ENCODE measurements at regions not wholly inside any gene's neighbourhood (a gene's known extent, or its start where the extent isn't known, plus 50 kb on each side); places are given as distances from the start of the nearest gene placed in this dataset.

DNA sequence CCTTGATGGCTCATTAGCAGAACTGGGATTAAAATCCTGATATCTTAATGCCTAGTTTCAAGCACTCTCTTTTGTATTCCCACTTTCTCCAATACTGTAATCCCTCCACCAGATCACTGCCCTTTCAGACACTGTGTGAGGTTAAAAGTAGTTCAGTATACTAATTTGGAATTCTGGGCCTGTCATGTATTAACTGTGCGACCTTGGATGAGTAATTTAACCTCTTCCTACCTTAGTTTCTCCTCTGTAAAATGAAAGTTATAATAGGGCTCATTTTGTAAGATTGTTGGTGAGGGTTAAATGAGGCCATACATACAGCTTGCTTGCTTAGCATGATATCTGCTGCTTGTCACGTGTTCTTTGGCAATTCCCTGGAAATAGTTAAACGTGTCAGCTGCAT, 207.3 kb upstream of the HS3ST1 start:
- Histone ChIP-seq H3K9me3 (ENCODE audit: control extremely low read depth in 1 of 5, control insufficient read depth in 4 of 5, insufficient read depth in 2 of 5, low read depth in 1 of 5, low read length in 4 of 5) (no peaks in the 10 kb centered on the region), H3K4me3 (ENCODE audit: control insufficient read depth in 1 of 7, extremely low read depth in 1 of 7, insufficient read depth in 4 of 7, low read depth in 2 of 7, low read length in 6 of 7) (no peak overlapping the region), H3K27me3 (replicated peaks in 2 of 5; ENCODE audit: control insufficient read depth in 4 of 5, insufficient read depth in 5 of 5, low read length in 4 of 5) (no peaks in the 10 kb centered on the region), H3K36me3 (ENCODE audit: control insufficient read depth in 4 of 4, insufficient read depth in 4 of 4, low read length in 3 of 4) (no peaks in the 10 kb centered on the region), H3K4me1 (ENCODE audit: control extremely low read depth in 1 of 4, control insufficient read depth in 4 of 4, insufficient read depth in 4 of 4, low read length in 3 of 4) (no peaks in the 10 kb centered on the region), H3K27ac (ENCODE audit: insufficient read depth in 1 of 2, low read depth in 1 of 2, low read length in 2 of 2, poor library complexity in 1 of 2, severe bottlenecking in 2 of 2) (no peak overlapping the region)
- DNase-seq, result no peak
- WGBS (ENCODE audit: insufficient coverage), result 94% methylated on average over 2 of the region's 3 CpGs
- CTCF ChIA-PET, result no interaction called here
- POLR2A ChIA-PET, result no interaction called here

DNA sequence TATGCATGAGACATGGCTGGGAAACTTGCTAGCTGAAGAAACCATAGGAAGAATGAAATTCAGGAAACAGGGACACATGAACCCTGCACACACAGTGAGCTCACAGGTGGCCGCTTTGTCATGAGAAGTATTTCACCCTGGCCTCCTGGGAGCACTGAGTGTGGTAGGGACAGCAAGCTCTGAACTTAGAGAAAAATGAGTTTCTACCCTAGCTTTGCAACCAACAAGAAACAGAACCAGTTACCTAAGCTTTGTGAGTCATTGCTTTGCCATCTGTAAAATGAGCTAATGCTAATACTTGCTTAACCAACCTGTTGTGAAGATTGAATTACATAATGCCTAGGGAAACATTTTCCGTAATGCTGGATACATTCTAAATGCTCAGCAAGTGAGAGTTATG, 206.6 kb upstream of the HS3ST1 start:
- POLR2A ChIA-PET, result no interaction called here
- Histone ChIP-seq H3K27ac (ENCODE audit: insufficient read depth in 1 of 2, low read depth in 1 of 2, low read length in 2 of 2, poor library complexity in 1 of 2, severe bottlenecking in 2 of 2) (no peak overlapping the region), H3K9me3 (ENCODE audit: control extremely low read depth in 1 of 5, control insufficient read depth in 4 of 5, insufficient read depth in 2 of 5, low read depth in 1 of 5, low read length in 4 of 5) (no peaks in the 10 kb centered on the region), H3K27me3 (replicated peaks in 2 of 5; ENCODE audit: control insufficient read depth in 4 of 5, insufficient read depth in 5 of 5, low read length in 4 of 5) (no peaks in the 10 kb centered on the region), H3K36me3 (ENCODE audit: control insufficient read depth in 4 of 4, insufficient read depth in 4 of 4, low read length in 3 of 4) (no peaks in the 10 kb centered on the region), H3K4me3 (ENCODE audit: control insufficient read depth in 1 of 7, extremely low read depth in 1 of 7, insufficient read depth in 4 of 7, low read depth in 2 of 7, low read length in 6 of 7) (no peak overlapping the region), H3K4me1 (ENCODE audit: control extremely low read depth in 1 of 4, control insufficient read depth in 4 of 4, insufficient read depth in 4 of 4, low read length in 3 of 4) (no peaks in the 10 kb centered on the region)
- no peak for DNase-seq
- 100% methylated on average over 1 of the region's 2 CpGs for WGBS (ENCODE audit: insufficient coverage)
- CTCF ChIA-PET, result no interaction called here

DNA sequence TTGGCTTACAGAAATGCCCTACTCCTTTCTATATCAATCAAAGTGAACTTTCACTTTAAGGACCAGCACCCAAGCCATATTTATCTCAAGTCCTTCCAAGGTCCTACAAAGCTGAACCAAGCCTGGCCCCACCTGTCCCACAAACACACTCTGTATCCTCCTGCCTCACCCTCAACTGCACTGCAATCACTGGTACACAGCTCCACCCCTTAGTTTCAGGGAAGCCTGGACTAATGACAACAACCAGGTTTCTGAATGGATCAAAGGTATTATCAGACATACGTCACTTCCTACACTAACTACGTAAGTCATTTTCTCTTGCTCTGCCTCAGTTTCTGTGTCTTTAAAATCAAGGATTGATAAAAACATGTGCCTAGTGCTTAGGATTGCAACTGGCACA, 205.6 kb upstream of the HS3ST1 start:
- H3K36me3 ChIP-seq (ENCODE audit: control insufficient read depth in 4 of 4, insufficient read depth in 4 of 4, low read length in 3 of 4), result no peaks in the 10 kb centered on the region
- H3K27ac ChIP-seq (ENCODE audit: insufficient read depth in 1 of 2, low read depth in 1 of 2, low read length in 2 of 2, poor library complexity in 1 of 2, severe bottlenecking in 2 of 2), result no peak overlapping the region
- ChIA-PET POLR2A (no interaction called here), CTCF (no interaction called here)
- no peaks in the 10 kb centered on the region for H3K27me3 ChIP-seq (replicated peaks in 2 of 5; ENCODE audit: control insufficient read depth in 4 of 5, insufficient read depth in 5 of 5, low read length in 4 of 5)
- H3K4me3 ChIP-seq (ENCODE audit: control insufficient read depth in 1 of 7, extremely low read depth in 1 of 7, insufficient read depth in 4 of 7, low read depth in 2 of 7, low read length in 6 of 7), result no peak overlapping the region
- DNase-seq, result no peak
- H3K9me3 ChIP-seq (ENCODE audit: control extremely low read depth in 1 of 5, control insufficient read depth in 4 of 5, insufficient read depth in 2 of 5, low read depth in 1 of 5, low read length in 4 of 5), result no peaks in the 10 kb centered on the region
- WGBS (ENCODE audit: insufficient coverage), result no CpG with 5 or more reads among the region's 2 CpGs
- no peaks in the 10 kb centered on the region for H3K4me1 ChIP-seq (ENCODE audit: control extremely low read depth in 1 of 4, control insufficient read depth in 4 of 4, insufficient read depth in 4 of 4, low read length in 3 of 4)

DNA sequence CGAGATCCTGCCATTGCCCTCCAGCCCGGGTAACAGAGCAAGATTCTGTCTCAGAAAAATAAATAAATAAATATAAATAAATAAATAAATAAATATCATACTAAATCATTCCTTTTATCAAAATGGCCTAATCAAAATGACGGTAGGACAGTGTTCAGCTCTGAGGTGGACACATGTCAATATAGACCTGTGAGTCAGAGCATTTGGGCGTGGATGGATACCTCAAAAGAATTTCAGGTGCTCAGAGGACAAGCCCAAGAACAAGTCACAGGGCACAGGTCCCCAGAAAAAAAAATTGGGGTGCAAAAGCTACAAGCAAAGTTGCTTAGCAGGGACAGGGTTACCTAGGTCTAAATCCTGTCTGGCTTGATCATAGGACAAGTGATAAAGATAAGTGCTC, 204.7 kb upstream of the HS3ST1 start:
- no peaks in the 10 kb centered on the region for H3K27me3 ChIP-seq (replicated peaks in 2 of 5; ENCODE audit: control insufficient read depth in 4 of 5, insufficient read depth in 5 of 5, low read length in 4 of 5)
- WGBS (ENCODE audit: insufficient coverage), result 78% methylated on average over 2 of the region's 4 CpGs
- no peaks in the 10 kb centered on the region for H3K36me3 ChIP-seq (ENCODE audit: control insufficient read depth in 4 of 4, insufficient read depth in 4 of 4, low read length in 3 of 4)
- no peak overlapping the region for H3K27ac ChIP-seq (ENCODE audit: insufficient read depth in 1 of 2, low read depth in 1 of 2, low read length in 2 of 2, poor library complexity in 1 of 2, severe bottlenecking in 2 of 2)
- DNase-seq, result no peak
- CTCF ChIA-PET, result no interaction called here
- no peak overlapping the region for H3K4me3 ChIP-seq (ENCODE audit: control insufficient read depth in 1 of 7, extremely low read depth in 1 of 7, insufficient read depth in 4 of 7, low read depth in 2 of 7, low read length in 6 of 7)
- no peaks in the 10 kb centered on the region for H3K9me3 ChIP-seq (ENCODE audit: control extremely low read depth in 1 of 5, control insufficient read depth in 4 of 5, insufficient read depth in 2 of 5, low read depth in 1 of 5, low read length in 4 of 5)
- no peaks in the 10 kb centered on the region for H3K4me1 ChIP-seq (ENCODE audit: control extremely low read depth in 1 of 4, control insufficient read depth in 4 of 4, insufficient read depth in 4 of 4, low read length in 3 of 4)
- POLR2A ChIA-PET, result no interaction called here

- POLR2A ChIA-PET, result no interaction called here
- WGBS (ENCODE audit: insufficient coverage), result 98% methylated on average over 5 of the region's 6 CpGs
- CTCF ChIA-PET, result no interaction called here
Observed at GRCh38 chr4:11632483-11632882, 203.8 kb upstream of the HS3ST1 start.

DNA sequence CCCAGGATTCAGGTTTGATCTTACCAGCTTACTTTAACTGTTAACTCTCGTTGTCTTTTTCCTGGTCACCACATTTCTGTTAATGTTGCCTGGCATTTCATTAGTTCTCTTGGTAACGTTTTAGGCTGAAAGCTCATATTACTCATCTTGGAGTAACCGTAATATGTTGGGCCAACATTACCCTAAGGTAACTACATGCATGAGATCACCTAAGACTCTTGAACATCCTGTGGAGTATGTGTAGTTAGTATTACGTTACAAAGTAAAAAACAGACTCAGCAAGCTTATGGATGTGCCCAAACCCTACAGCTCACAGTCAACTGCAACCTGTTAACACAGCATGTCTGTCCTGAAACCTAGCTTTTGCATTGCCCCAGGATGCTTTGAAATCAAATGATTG, 203.3 kb upstream of the HS3ST1 start:
- H3K4me3 ChIP-seq (ENCODE audit: control insufficient read depth in 1 of 7, extremely low read depth in 1 of 7, insufficient read depth in 4 of 7, low read depth in 2 of 7, low read length in 6 of 7), result no peak overlapping the region
- DNase-seq, result no peak
- no peaks in the 10 kb centered on the region for H3K4me1 ChIP-seq (ENCODE audit: control extremely low read depth in 1 of 4, control insufficient read depth in 4 of 4, insufficient read depth in 4 of 4, low read length in 3 of 4)
- no peak overlapping the region for H3K27ac ChIP-seq (ENCODE audit: insufficient read depth in 1 of 2, low read depth in 1 of 2, low read length in 2 of 2, poor library complexity in 1 of 2, severe bottlenecking in 2 of 2)
- no peaks in the 10 kb centered on the region for H3K27me3 ChIP-seq (replicated peaks in 2 of 5; ENCODE audit: control insufficient read depth in 4 of 5, insufficient read depth in 5 of 5, low read length in 4 of 5)
- CTCF ChIA-PET, result interaction anchor here (1.6 kb wide), 1 partner anchor 8 kb away, joined by 3 read pairs; no protein-coding TSS in a partner anchor
- H3K9me3 ChIP-seq (ENCODE audit: control extremely low read depth in 1 of 5, control insufficient read depth in 4 of 5, insufficient read depth in 2 of 5, low read depth in 1 of 5, low read length in 4 of 5), result no peaks in the 10 kb centered on the region
- WGBS (ENCODE audit: insufficient coverage), result 100% methylated on average over 2 of the region's 4 CpGs
- POLR2A ChIA-PET, result no interaction called here
- no peaks in the 10 kb centered on the region for H3K36me3 ChIP-seq (ENCODE audit: control insufficient read depth in 4 of 4, insufficient read depth in 4 of 4, low read length in 3 of 4)

More at GRCh38 chr4:11632483-11632882, 203.8 kb upstream of the HS3ST1 start:
- H3K27ac ChIP-seq (ENCODE audit: insufficient read depth in 1 of 2, low read depth in 1 of 2, low read length in 2 of 2, poor library complexity in 1 of 2, severe bottlenecking in 2 of 2), result no peak overlapping the region
- no peaks in the 10 kb centered on the region for H3K27me3 ChIP-seq (replicated peaks in 2 of 5; ENCODE audit: control insufficient read depth in 4 of 5, insufficient read depth in 5 of 5, low read length in 4 of 5)
- DNase-seq, result no peak
- no peaks in the 10 kb centered on the region for H3K4me1 ChIP-seq (ENCODE audit: control extremely low read depth in 1 of 4, control insufficient read depth in 4 of 4, insufficient read depth in 4 of 4, low read length in 3 of 4)
- H3K9me3 ChIP-seq (ENCODE audit: control extremely low read depth in 1 of 5, control insufficient read depth in 4 of 5, insufficient read depth in 2 of 5, low read depth in 1 of 5, low read length in 4 of 5), result no peaks in the 10 kb centered on the region
- no peak overlapping the region for H3K4me3 ChIP-seq (ENCODE audit: control insufficient read depth in 1 of 7, extremely low read depth in 1 of 7, insufficient read depth in 4 of 7, low read depth in 2 of 7, low read length in 6 of 7)
- H3K36me3 ChIP-seq (ENCODE audit: control insufficient read depth in 4 of 4, insufficient read depth in 4 of 4, low read length in 3 of 4), result no peaks in the 10 kb centered on the region

- CTCF ChIA-PET, result interaction anchor here (1.6 kb wide), 1 partner anchor 9 kb away, joined by 3 read pairs; no protein-coding TSS in a partner anchor
- H3K27ac ChIP-seq (ENCODE audit: insufficient read depth in 1 of 2, low read depth in 1 of 2, low read length in 2 of 2, poor library complexity in 1 of 2, severe bottlenecking in 2 of 2), result no peak overlapping the region
- H3K9me3 ChIP-seq (ENCODE audit: control extremely low read depth in 1 of 5, control insufficient read depth in 4 of 5, insufficient read depth in 2 of 5, low read depth in 1 of 5, low read length in 4 of 5), result no peaks in the 10 kb centered on the region
- H3K4me1 ChIP-seq (ENCODE audit: control extremely low read depth in 1 of 4, control insufficient read depth in 4 of 4, insufficient read depth in 4 of 4, low read length in 3 of 4), result no peaks in the 10 kb centered on the region
- no CpG with 5 or more reads among the region's 2 CpGs for WGBS (ENCODE audit: insufficient coverage)
- no peaks in the 10 kb centered on the region for H3K36me3 ChIP-seq (ENCODE audit: control insufficient read depth in 4 of 4, insufficient read depth in 4 of 4, low read length in 3 of 4)
- no peaks in the 10 kb centered on the region for H3K27me3 ChIP-seq (replicated peaks in 2 of 5; ENCODE audit: control insufficient read depth in 4 of 5, insufficient read depth in 5 of 5, low read length in 4 of 5)
- DNase-seq, result no peak
- POLR2A ChIA-PET, result no interaction called here
- no peak overlapping the region for H3K4me3 ChIP-seq (ENCODE audit: control insufficient read depth in 1 of 7, extremely low read depth in 1 of 7, insufficient read depth in 4 of 7, low read depth in 2 of 7, low read length in 6 of 7)
Observed at GRCh38 chr4:11631416-11631815, 202.7 kb upstream of the HS3ST1 start.
